Neural cell (in vitro differentiated cells): ENCODE measurements at regions not wholly inside any gene's neighbourhood (a gene's known extent, or its start where the extent isn't known, plus 50 kb on each side); places are given as distances from the start of the nearest gene placed in this dataset.

Source experiments
- H2AFZ ChIP-seq: fragments of 200-600, 300-800 bp; sonication (generic), shearing (Covaris generic); 2 replicates; pipeline ENCODE4 v1.6.0; 2014; ENCODE audit warnings: low read depth, mild to moderate bottlenecking, antibody characterized with exemption, low read length, moderate library complexity
- H3F3A ChIP-seq: fragments of 200-600 bp; shearing (Covaris generic); 2 replicates; pipeline ENCODE4 v1.6.1; 2016; ENCODE audit warnings: mild to moderate bottlenecking, moderate library complexity, mixed read lengths, antibody characterized with exemption, low read length; ENCODE audit not compliant: insufficient read depth, poor library complexity, severe bottlenecking
- H3K27ac ChIP-seq: fragments of 200-600, 300-800 bp; sonication (generic), shearing (Covaris generic); 2 replicates; pipeline ENCODE4 v1.5.1; 2014; ENCODE audit warnings: mild to moderate bottlenecking, low read length, moderate library complexity
- H3K27me3 ChIP-seq: fragments of 300-800, 200-600 bp; sonication (generic), shearing (Covaris generic); 2 replicates; pipeline ENCODE4 v1.6.0; 2014; ENCODE audit warnings: mild to moderate bottlenecking, low read depth, low read length, moderate library complexity; ENCODE audit not compliant: insufficient read depth
- H3K36me3 ChIP-seq: fragments of 300-800, 200-600 bp; sonication (generic), shearing (Covaris generic); 2 replicates; pipeline ENCODE4 v1.5.1; 2014; ENCODE audit warnings: mild to moderate bottlenecking, antibody characterized with exemption, low read length, moderate library complexity; ENCODE audit not compliant: insufficient read depth
- H3K4me2 ChIP-seq: fragments of 300-800, 200-600 bp; sonication (generic), shearing (Covaris generic); 2 replicates; pipeline ENCODE4 v1.6.0; 2014; ENCODE audit warnings: mild to moderate bottlenecking, low read length
- H3K4me3 ChIP-seq: fragments of 300-800, 200-600 bp; sonication (generic), shearing (Covaris generic); 2 replicates; pipeline ENCODE4 v1.5.1; 2014; ENCODE audit warnings: mild to moderate bottlenecking, low read length, moderate library complexity
- H3K79me2 ChIP-seq: fragments of 200-600 bp; shearing (Covaris generic); replicated peaks from 2 replicates; pipeline ENCODE4 v1.6.0; 2014; ENCODE audit warnings: mild to moderate bottlenecking, low read length, moderate library complexity; ENCODE audit not compliant: insufficient read depth
- H3K9ac ChIP-seq: fragments of 300-800, 200-600 bp; sonication (generic), shearing (Covaris generic); 2 replicates; pipeline ENCODE4 v1.6.1; 2016; ENCODE audit warnings: mild to moderate bottlenecking, low read length, mixed read lengths
- H3K9me2 ChIP-seq: fragments of 200-600 bp; shearing (Covaris generic); 2 replicates; pipeline ENCODE4 v1.6.1; 2016; ENCODE audit warnings: mild to moderate bottlenecking, low read length, mixed read lengths; ENCODE audit not compliant: insufficient read depth
- H3K9me3 ChIP-seq: fragments of 200-600, 300-800 bp; sonication (generic), shearing (Covaris generic); 2 replicates; pipeline ENCODE4 v1.6.1; 2016; ENCODE audit warnings: mild to moderate bottlenecking, mixed run types, low read length, moderate library complexity, mixed read lengths
- H4K20me1 ChIP-seq: fragments of 200-600 bp; shearing (Covaris generic); 2 replicates; pipeline ENCODE4 v1.6.1; 2016; ENCODE audit warnings: mild to moderate bottlenecking, mixed run types; ENCODE audit not compliant: insufficient read depth
- CTCF ChIP-seq: fragments of 450-650 bp; IDR thresholded peaks from 2 replicates; pipeline ENCODE4 v1.5.1; 2014; ENCODE audit warnings: antibody characterized with exemption, mild to moderate bottlenecking, moderate library complexity; ENCODE audit not compliant: poor library complexity, severe bottlenecking
- EP300 ChIP-seq: fragments of 450-650 bp; conservative IDR thresholded peaks from 2 replicates; pipeline ENCODE4 v1.6.1; 2014; ENCODE audit warnings: antibody characterized with exemption, mild to moderate bottlenecking, moderate library complexity; ENCODE audit not compliant: poor library complexity, severe bottlenecking
- EZH2 ChIP-seq: fragments of 200-600, 300-800 bp; shearing (Covaris generic), sonication (generic); IDR thresholded peaks from 2 replicates; pipeline ENCODE4 v1.6.1; 2014; ENCODE audit warnings: antibody characterized with exemption, low read length, borderline replicate concordance, mild to moderate bottlenecking; ENCODE audit not compliant: insufficient read depth, poor library complexity, severe bottlenecking
- MXI1 ChIP-seq: fragments of 450-650 bp; conservative IDR thresholded peaks from 2 replicates; pipeline ENCODE4 v1.6.1; 2014; ENCODE audit warnings: antibody characterized with exemption, mild to moderate bottlenecking; ENCODE audit not compliant: poor library complexity, severe bottlenecking
- POLR2AphosphoS5 ChIP-seq: IDR thresholded peaks from 2 replicates; pipeline ENCODE4 v1.6.1; 2012
- RAD21 ChIP-seq: fragments of 450-650 bp; conservative IDR thresholded peaks from 2 replicates; pipeline ENCODE4 v1.6.1; 2014; ENCODE audit warnings: antibody characterized with exemption, mild to moderate bottlenecking, moderate library complexity
- SMC3 ChIP-seq: fragments of 450-650 bp; conservative IDR thresholded peaks from 2 replicates; pipeline ENCODE4 v1.6.1; 2014; ENCODE audit warnings: antibody characterized with exemption, mild to moderate bottlenecking, moderate library complexity; ENCODE audit not compliant: poor library complexity
- TAF1 ChIP-seq: IDR thresholded peaks from 2 replicates; pipeline ENCODE4 v1.6.1; 2012; ENCODE audit warnings: low read depth
- TF ChIP-seq, protein P1 (sequence below): IDR thresholded peaks from 2 replicates; pipeline ENCODE4 v1.6.1; 2012; ENCODE audit warnings: borderline replicate concordance

GRCh38 chr22:47659467-47660223 is 897.2 kb downstream of the TBC1D22A start:
- TF ChIP-seq CTCF = no peak
- TF ChIP-seq TAF1 = no peak
- no peak for TF ChIP-seq RAD21
- TF ChIP-seq, protein P1, sequence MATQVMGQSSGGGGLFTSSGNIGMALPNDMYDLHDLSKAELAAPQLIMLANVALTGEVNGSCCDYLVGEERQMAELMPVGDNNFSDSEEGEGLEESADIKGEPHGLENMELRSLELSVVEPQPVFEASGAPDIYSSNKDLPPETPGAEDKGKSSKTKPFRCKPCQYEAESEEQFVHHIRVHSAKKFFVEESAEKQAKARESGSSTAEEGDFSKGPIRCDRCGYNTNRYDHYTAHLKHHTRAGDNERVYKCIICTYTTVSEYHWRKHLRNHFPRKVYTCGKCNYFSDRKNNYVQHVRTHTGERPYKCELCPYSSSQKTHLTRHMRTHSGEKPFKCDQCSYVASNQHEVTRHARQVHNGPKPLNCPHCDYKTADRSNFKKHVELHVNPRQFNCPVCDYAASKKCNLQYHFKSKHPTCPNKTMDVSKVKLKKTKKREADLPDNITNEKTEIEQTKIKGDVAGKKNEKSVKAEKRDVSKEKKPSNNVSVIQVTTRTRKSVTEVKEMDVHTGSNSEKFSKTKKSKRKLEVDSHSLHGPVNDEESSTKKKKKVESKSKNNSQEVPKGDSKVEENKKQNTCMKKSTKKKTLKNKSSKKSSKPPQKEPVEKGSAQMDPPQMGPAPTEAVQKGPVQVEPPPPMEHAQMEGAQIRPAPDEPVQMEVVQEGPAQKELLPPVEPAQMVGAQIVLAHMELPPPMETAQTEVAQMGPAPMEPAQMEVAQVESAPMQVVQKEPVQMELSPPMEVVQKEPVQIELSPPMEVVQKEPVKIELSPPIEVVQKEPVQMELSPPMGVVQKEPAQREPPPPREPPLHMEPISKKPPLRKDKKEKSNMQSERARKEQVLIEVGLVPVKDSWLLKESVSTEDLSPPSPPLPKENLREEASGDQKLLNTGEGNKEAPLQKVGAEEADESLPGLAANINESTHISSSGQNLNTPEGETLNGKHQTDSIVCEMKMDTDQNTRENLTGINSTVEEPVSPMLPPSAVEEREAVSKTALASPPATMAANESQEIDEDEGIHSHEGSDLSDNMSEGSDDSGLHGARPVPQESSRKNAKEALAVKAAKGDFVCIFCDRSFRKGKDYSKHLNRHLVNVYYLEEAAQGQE = no peak
- no peak for TF ChIP-seq MXI1
- no peak for TF ChIP-seq EZH2
- no peak for TF ChIP-seq SMC3
- no peak for TF ChIP-seq EP300
- TF ChIP-seq POLR2AphosphoS5 = no peak
- no peak overlapping the region for H2AFZ ChIP-seq
- no peaks in the 10 kb centered on the region for H3K9me3 ChIP-seq
- no peaks in the 10 kb centered on the region for H3K27me3 ChIP-seq
- no peak overlapping the region for H3K27ac ChIP-seq
- H3K79me2 ChIP-seq = no peaks in the 10 kb centered on the region
- no peak overlapping the region for H3K4me2 ChIP-seq
- H3K36me3 ChIP-seq = no peaks in the 10 kb centered on the region
- H3K4me3 ChIP-seq = no peak overlapping the region
- H3K9me2 ChIP-seq = no peaks in the 10 kb centered on the region
- H3K9ac ChIP-seq = no peak overlapping the region
- no peaks in the 10 kb centered on the region for H4K20me1 ChIP-seq
- H3F3A ChIP-seq = no peaks in the 10 kb centered on the region

- Histone ChIP-seq H3K79me2 (no peaks in the 10 kb centered on the region), H3K9me3 (no peaks in the 10 kb centered on the region), H2AFZ (no peak overlapping the region)
Observed at GRCh38 chr22:47658182-47658581, 895.7 kb downstream of the TBC1D22A start.

More at GRCh38 chr22:47658182-47658581, 895.7 kb downstream of the TBC1D22A start:
- Histone ChIP-seq H3K9ac (no peak overlapping the region), H3K4me2 (no peak overlapping the region), H4K20me1 (no peaks in the 10 kb centered on the region), H3K27ac (no peak overlapping the region), H3K36me3 (no peaks in the 10 kb centered on the region), H3K27me3 (no peaks in the 10 kb centered on the region), H3K4me3 (no peak overlapping the region), H3K9me2 (no peaks in the 10 kb centered on the region), H3F3A (no peaks in the 10 kb centered on the region)
- TF ChIP-seq POLR2AphosphoS5 = no peak
- TF ChIP-seq EP300 = no peak
